HepG2 (cell line): ENCODE measurements at regions not wholly inside any gene's neighbourhood (a gene's known extent, or its start where the extent isn't known, plus 50 kb on each side); places are given as distances from the start of the nearest gene placed in this dataset.

Source experiments
- ATAC-seq: fragments of 200-7000 bp; cut with Tn5 transposase; 3 replicates; pipeline ENCODE4 v1.9.1; 2020; ENCODE audit warnings: mild to moderate bottlenecking, moderate library complexity
- BruUV-seq: library from RNA; stranded (reverse); fragments of 400-500 nt; replicated peaks from 2 replicates; lab custom pipeline; 2021; lab: Mats Ljungman, UMichigan
- CTCF ChIA-PET: fragments of 300-600 bp; formaldehyde crosslinking; extraction: SDS; loops from one replicate; lab custom pipeline; 2021; ENCODE audit warnings: low total read pairs, inconsistent platforms, low intra/inter-chr PET ratio; lab: Yijun Ruan, JAX
- POLR2A ChIA-PET: fragments of 350-600 bp; sonication (Branson Sonifier 250); formaldehyde crosslinking; loops from one replicate; lab custom pipeline; 2020; ENCODE audit warnings: antibody characterized with exemption, inconsistent platforms; lab: Yijun Ruan, JAX
- DNase-seq: peaks from one replicate; pipeline ENCODE4 v3.0.0-alpha.2; 2015; ENCODE audit warnings: low spot score
- FAIRE-seq: peaks from 3 replicates; lab custom pipeline; 2011; peaks lifted over from hg19 to GRCh38; lab: Jason Lieb, UNC
- H2AFZ ChIP-seq: one replicate; pipeline ENCODE4 v1.6.1; 2011; ENCODE audit warnings: low read length, inconsistent platforms
- H3K27ac ChIP-seq: fragments of 300-600 bp; 3 replicates; pipeline ENCODE4 v1.8.0; 2011; ENCODE audit warnings: mixed run types, mild to moderate bottlenecking, mixed read lengths, low read length, inconsistent platforms; ENCODE audit not compliant: insufficient read depth; ENCODE audit errors: extremely low read length
- H3K27me3 ChIP-seq, 2 experiments: fragments of 200-600 bp in 1 of 2; 2 replicates in 1 of 2; 3 replicates in 1 of 2; pipeline versions ENCODE4 v1.6.0 to v1.8.0; 2011; ENCODE audit warnings: low read length in 2 of 2, mild to moderate bottlenecking in 2 of 2, moderate library complexity in 2 of 2, inconsistent platforms in 1 of 2; ENCODE audit not compliant: insufficient read depth in 2 of 2, control insufficient read depth in 1 of 2
- H3K36me3 ChIP-seq, 2 experiments: fragments of 200-600 bp in 1 of 2; replicated peaks in 1 of 2; 2 replicates in 1 of 2; 3 replicates in 1 of 2; pipeline versions ENCODE4 v1.5.1 to v1.8.0; 2011; ENCODE audit warnings: low read length in 2 of 2, inconsistent platforms in 1 of 2; ENCODE audit not compliant: insufficient read depth in 2 of 2, control insufficient read depth in 1 of 2
- H3K4me1 ChIP-seq: 2 replicates; pipeline ENCODE4 v1.5.1; 2012; ENCODE audit warnings: low read length, inconsistent platforms; ENCODE audit not compliant: insufficient read depth
- H3K4me2 ChIP-seq: 2 replicates; pipeline ENCODE4 v1.6.0; 2011; ENCODE audit warnings: low read depth, low read length, inconsistent platforms
- H3K4me3 ChIP-seq, 3 experiments: fragments of 200-600 bp in 1 of 3; sonication (generic), shearing (Covaris generic) in 1 of 3; replicated peaks in 1 of 3; 2 replicates each; pipeline ENCODE4 v1.5.1; 2011 to 2016; ENCODE audit warnings: low read length in 3 of 3, inconsistent platforms in 2 of 3, low read depth in 2 of 3, mild to moderate bottlenecking in 2 of 3, control low read depth in 1 of 3, mixed read lengths in 1 of 3; ENCODE audit not compliant: insufficient read depth in 1 of 3
- H3K79me2 ChIP-seq: one replicate; pipeline ENCODE4 v1.6.1; 2011; ENCODE audit warnings: low read length, inconsistent platforms; ENCODE audit not compliant: insufficient read depth
- H3K9ac ChIP-seq: 2 replicates; pipeline ENCODE4 v1.6.0; 2011; ENCODE audit warnings: mild to moderate bottlenecking, low read depth, low read length, inconsistent platforms; ENCODE audit not compliant: insufficient read depth
- H3K9me3 ChIP-seq: 2 replicates; pipeline ENCODE4 v1.5.1; 2012; ENCODE audit warnings: mild to moderate bottlenecking, low read length
- H4K20me1 ChIP-seq: 2 replicates; pipeline ENCODE4 v1.6.0; 2011; ENCODE audit warnings: inconsistent platforms, mild to moderate bottlenecking, low read length, moderate library complexity; ENCODE audit not compliant: insufficient read depth
- ARNT2 ChIP-seq: sonication (generic); formaldehyde crosslinking; IDR thresholded peaks from 2 replicates; pipeline ENCODE4 v1.8.0; 2022; ENCODE audit warnings: mild to moderate bottlenecking, low read depth, missing genetic modification reagents, moderate library complexity
- ELK4 ChIP-seq: sonication (generic); formaldehyde crosslinking; IDR thresholded peaks from 2 replicates; pipeline ENCODE4 v1.9.0; 2021; ENCODE audit warnings: missing genetic modification reagents, borderline replicate concordance
- PAF1 ChIP-seq: IDR thresholded peaks from 2 replicates; pipeline ENCODE4 v1.6.1; 2016; ENCODE audit warnings: missing genetic modification reagents, missing compliant biosample characterization
- RFX5 ChIP-seq: IDR thresholded peaks from 2 replicates; pipeline ENCODE4 v1.6.1; 2011; ENCODE audit warnings: low read depth, low read length, improper control_type of control experiment
- SIN3B ChIP-seq: fragments of 150-350 bp; IDR thresholded peaks from 2 replicates; pipeline ENCODE4 v1.6.1; 2014; ENCODE audit warnings: low read length
- SIX4 ChIP-seq: sonication (generic); formaldehyde crosslinking; IDR thresholded peaks from 2 replicates; pipeline ENCODE4 v1.4.0; 2020; ENCODE audit warnings: missing genetic modification reagents
- SMC3 ChIP-seq: IDR thresholded peaks from 2 replicates; pipeline ENCODE4 v1.6.1; 2011; ENCODE audit warnings: low read length, improper control_type of control experiment
- TP53 ChIP-seq: sonication (generic); formaldehyde crosslinking; conservative IDR thresholded peaks from 2 replicates; pipeline ENCODE4 v1.4.0; 2020; ENCODE audit warnings: missing genetic modification reagents
- ZBTB25 ChIP-seq: IDR thresholded peaks from 2 replicates; pipeline ENCODE4 v1.6.1; 2018; ENCODE audit warnings: missing genetic modification reagents
- ZNF720 ChIP-seq: sonication (generic); formaldehyde crosslinking; IDR thresholded peaks from 2 replicates; pipeline ENCODE4 v1.4.0; 2020; ENCODE audit warnings: missing genetic modification reagents
- ZNF749 ChIP-seq: sonication (generic); formaldehyde crosslinking; IDR thresholded peaks from 2 replicates; pipeline ENCODE4 v1.8.0; 2022; ENCODE audit warnings: mild to moderate bottlenecking, missing genetic modification reagents, moderate library complexity, borderline replicate concordance
- WGBS: methylation state at CpG from one replicate; pipeline ENCODE4 v1.1.6; 2017; ENCODE audit warnings: low lambda C conversion rate; 5-methylcytosine and 5-hydroxymethylcytosine counted together
- in situ Hi-C: cut with HindIII; loops from 2 replicates; pipeline ENCODE4 v1.10.0; 2017; ENCODE audit warnings: low pct_unique_long_range_greater_than_20kb; ENCODE audit not compliant: extremely low pct_ligation_motif_present
- intact Hi-C: fragments of 100-400 bp; cut with micrococcal nuclease; formaldehyde crosslinking; loops from one replicate; pipeline ENCODE4 v1.10.0; 2022; ENCODE audit not compliant: unreplicated experiment

GRCh38 chrX:97987979-97988378 is 1104.3 kb downstream of the RPA4 start:
- DNase-seq (no peak), FAIRE-seq (no peak), ATAC-seq (no peak)
- ChIA-PET CTCF (no interaction called here), POLR2A (no interaction called here)
- intact Hi-C loops = no loop called here
- Histone ChIP-seq H3K27me3 (no peaks in the 10 kb centered on the region), H3K4me1 (no peaks in the 10 kb centered on the region), H3K4me3 (no peak overlapping the region), H3K27ac (no peak overlapping the region), H4K20me1 (no peaks in the 10 kb centered on the region), H3K36me3 (no peaks in the 10 kb centered on the region), H3K9me3 (no peaks in the 10 kb centered on the region), H2AFZ (no peak overlapping the region), H3K4me2 (no peak overlapping the region), H3K79me2 (no peaks in the 10 kb centered on the region), H3K9ac (no peak overlapping the region)
- no TSS peak for BruUV-seq
- in situ Hi-C loops = no loop called here
- 13% methylated on average over 1 of the region's 1 CpG for WGBS
- no peak for TF ChIP-seq ZBTB25

GRCh38 chrX:97995834-97996233 is 1112.1 kb downstream of the RPA4 start:
- WGBS = 26% methylated on average over 2 of the region's 4 CpGs
- FAIRE-seq = no peak
- ATAC-seq = no peak

More at GRCh38 chrX:97995834-97996233, 1112.1 kb downstream of the RPA4 start:
- intact Hi-C loops (no loop called here), in situ Hi-C loops (no loop called here)
- Histone ChIP-seq H3K4me3 (no peak overlapping the region), H4K20me1 (no peaks in the 10 kb centered on the region), H3K4me1 (no peaks in the 10 kb centered on the region), H3K27ac (no peak overlapping the region), H3K9ac (no peak overlapping the region), H2AFZ (no peak overlapping the region), H3K36me3 (no peaks in the 10 kb centered on the region), H3K4me2 (no peak overlapping the region), H3K9me3 (no peaks in the 10 kb centered on the region), H3K79me2 (no peaks in the 10 kb centered on the region), H3K27me3 (no peaks in the 10 kb centered on the region)
- no peak for DNase-seq
- BruUV-seq = no TSS peak
- TF ChIP-seq SMC3 (no peak), SIN3B (no peak), ARNT2 (CRISPR knock-in tag) (no peak), ZNF749 (no peak), PAF1 (CRISPR knock-in tag) (no peak), SIX4 (no peak), ZNF720 (CRISPR knock-in tag) (no peak), RFX5 (no peak), ELK4 (CRISPR knock-in tag) (no peak), TP53 (CRISPR knock-in tag) (no peak)
- CTCF ChIA-PET = no interaction called here
- POLR2A ChIA-PET = no interaction called here
